Kidney epithelial cell (primary cell): ENCODE measurements at regions not wholly inside any gene's neighbourhood (a gene's known extent, or its start where the extent isn't known, plus 50 kb on each side); places are given as distances from the start of the nearest gene placed in this dataset.

Source experiments
- DNase-seq: peaks from one replicate; pipeline ENCODE4 v3.0.0-alpha.2; 2010; ENCODE audit warnings: low read depth
- H3K27me3 ChIP-seq: 2 replicates; pipeline ENCODE4 v1.6.0; 2011; ENCODE audit warnings: low read length; ENCODE audit not compliant: control insufficient read depth, insufficient read depth
- H3K36me3 ChIP-seq: 2 replicates; pipeline ENCODE4 v1.5.1; 2011; ENCODE audit warnings: low read length; ENCODE audit not compliant: control insufficient read depth, insufficient read depth
- H3K4me3 ChIP-seq: 2 replicates; pipeline ENCODE4 v1.5.1; 2011; ENCODE audit warnings: low read depth, mild to moderate bottlenecking, control low read depth, low read length
- CTCF ChIP-seq: IDR thresholded peaks from 2 replicates; pipeline ENCODE4 v1.5.1; 2011; ENCODE audit warnings: mild to moderate bottlenecking, moderate library complexity, low read length, control low read depth, inconsistent platforms; ENCODE audit not compliant: insufficient read depth, poor library complexity, severe bottlenecking

- H3K27me3 ChIP-seq: no peaks in the 10 kb centered on the region
- TF ChIP-seq CTCF: no peak
- DNase-seq: no peak
- no peak overlapping the region for H3K4me3 ChIP-seq
- no peaks in the 10 kb centered on the region for H3K36me3 ChIP-seq
These were observed 145.8 kb upstream of the AKIRIN2 start for GRCh38 chr6:87847830-87848210.

GRCh38 chr6:87847135-87847829 is 145.2 kb upstream of the AKIRIN2 start:
- no peak overlapping the region for H3K4me3 ChIP-seq
- TF ChIP-seq CTCF: no peak

GRCh38 chr6:87846434-87846833 is 144.4 kb upstream of the AKIRIN2 start:
- no peak for TF ChIP-seq CTCF
- DNase-seq: no peak
- Histone ChIP-seq H3K27me3 (no peaks in the 10 kb centered on the region), H3K4me3 (no peak overlapping the region), H3K36me3 (no peaks in the 10 kb centered on the region)

More at GRCh38 chr6:87847135-87847829, 145.2 kb upstream of the AKIRIN2 start:
- no peak for DNase-seq
- Histone ChIP-seq H3K36me3 (no peaks in the 10 kb centered on the region), H3K27me3 (no peaks in the 10 kb centered on the region)

GRCh38 chr6:87840324-87840723 is 138.3 kb upstream of the AKIRIN2 start:
- Histone ChIP-seq H3K27me3 (no peaks in the 10 kb centered on the region), H3K36me3 (no peaks in the 10 kb centered on the region), H3K4me3 (no peak overlapping the region)
- no peak for TF ChIP-seq CTCF
- DNase-seq: no peak

- Histone ChIP-seq H3K27me3 (no peaks in the 10 kb centered on the region), H3K4me3 (no peak overlapping the region), H3K36me3 (no peaks in the 10 kb centered on the region)
- no peak for TF ChIP-seq CTCF
- no peak for DNase-seq
These were observed 135.8 kb upstream of the AKIRIN2 start for GRCh38 chr6:87837876-87838275.

GRCh38 chr6:87837444-87837843 is 135.4 kb upstream of the AKIRIN2 start:
- DNase-seq: no peak
- H3K36me3 ChIP-seq: no peaks in the 10 kb centered on the region
- no peaks in the 10 kb centered on the region for H3K27me3 ChIP-seq
- no peak overlapping the region for H3K4me3 ChIP-seq
- TF ChIP-seq CTCF: no peak
